Epithelial cell of prostate (primary cell): ENCODE measurements at regions not wholly inside any gene's neighbourhood (a gene's known extent, or its start where the extent isn't known, plus 50 kb on each side); places are given as distances from the start of the nearest gene placed in this dataset.
"Not testable (repeated sequence)": the region's sequence is repeated elsewhere in the genome, so short reads cannot be mapped to it uniquely, and the experiment has no call there.

ENCODE experiments used
- DNase-seq: peaks from one replicate; pipeline ENCODE4 v3.0.0-alpha.2; 2011; ENCODE audit warnings: low read depth, low spot score
- H3K27ac ChIP-seq: fragments of 450-650 bp; 2 replicates; pipeline ENCODE4 v1.5.1; 2017; ENCODE audit warnings: mild to moderate bottlenecking

DNA sequence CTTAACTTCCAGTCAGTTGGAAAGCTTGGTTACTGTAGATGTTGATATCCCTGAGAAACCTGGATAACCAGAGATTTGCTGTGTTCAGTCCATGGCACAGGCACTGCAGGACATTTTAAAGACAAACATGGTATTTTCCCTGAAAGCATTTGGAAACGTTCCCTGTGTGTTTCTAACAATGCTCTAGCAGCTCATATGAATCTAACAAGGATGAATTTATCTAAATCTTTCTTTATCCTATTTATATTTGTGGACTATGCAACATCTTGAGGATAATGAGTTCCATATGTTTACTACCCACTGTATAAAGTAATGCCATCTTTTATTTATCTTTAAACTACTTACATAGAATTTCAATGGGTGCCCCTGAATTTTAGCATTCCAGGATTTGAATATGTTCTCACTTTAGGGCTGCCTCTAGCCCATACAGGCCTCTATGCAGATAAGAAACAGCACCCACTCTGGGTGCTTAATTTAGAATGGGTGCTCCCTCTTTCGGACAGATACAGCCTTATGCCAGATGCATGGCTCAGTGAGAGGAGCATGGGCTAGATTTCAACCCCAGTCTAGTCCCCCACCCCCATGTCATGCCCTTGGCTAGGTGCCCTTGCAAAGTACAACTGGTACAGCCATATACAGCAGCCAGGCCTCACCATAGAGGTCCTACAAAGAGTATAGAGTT, 50.6 kb upstream of the NEMP2 start:
- no peak overlapping the region for H3K27ac ChIP-seq
- no peak for DNase-seq

DNA sequence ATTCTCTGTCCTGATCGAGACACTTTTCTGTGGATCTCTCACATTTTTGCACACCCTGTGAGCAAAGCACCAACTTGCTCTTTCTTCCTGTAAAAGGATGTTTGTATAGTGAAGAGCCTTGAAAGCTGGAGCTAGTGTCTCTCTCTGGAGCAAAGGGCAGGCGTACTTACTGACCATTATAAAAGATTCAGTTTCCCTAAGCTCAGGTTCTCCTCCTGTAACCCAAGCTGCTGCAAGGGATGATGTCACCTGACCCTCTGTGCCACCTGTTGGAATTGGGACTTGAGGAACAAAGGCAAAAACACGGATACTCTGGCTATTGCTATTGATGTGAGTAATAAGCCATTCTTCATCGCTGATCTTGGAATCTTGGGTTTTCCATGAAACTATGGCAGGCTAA, 52.6 kb upstream of the NEMP2 start:
- no peak overlapping the region for H3K27ac ChIP-seq
- DNase-seq: no peak

DNA sequence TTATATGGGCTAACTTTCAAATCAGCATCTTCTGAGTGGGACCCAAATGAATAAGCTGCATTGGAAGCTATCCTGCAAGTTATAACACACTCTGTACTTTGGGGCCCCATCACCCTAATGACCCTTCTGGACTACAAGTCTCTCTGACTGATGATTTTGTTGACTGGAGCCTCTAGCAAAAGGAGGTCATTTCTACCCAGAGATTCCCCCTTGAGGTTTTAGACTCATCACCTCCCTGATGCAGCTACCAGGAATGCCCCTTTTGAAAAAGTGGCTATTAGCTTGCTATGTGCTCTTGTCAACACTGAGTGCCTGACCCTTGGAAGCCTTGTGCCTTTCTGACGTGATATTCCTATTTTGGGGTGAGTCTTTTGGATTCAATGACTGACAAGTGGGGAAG, 54.5 kb upstream of the NEMP2 start:
- no peak overlapping the region for H3K27ac ChIP-seq
- no peak for DNase-seq

DNA sequence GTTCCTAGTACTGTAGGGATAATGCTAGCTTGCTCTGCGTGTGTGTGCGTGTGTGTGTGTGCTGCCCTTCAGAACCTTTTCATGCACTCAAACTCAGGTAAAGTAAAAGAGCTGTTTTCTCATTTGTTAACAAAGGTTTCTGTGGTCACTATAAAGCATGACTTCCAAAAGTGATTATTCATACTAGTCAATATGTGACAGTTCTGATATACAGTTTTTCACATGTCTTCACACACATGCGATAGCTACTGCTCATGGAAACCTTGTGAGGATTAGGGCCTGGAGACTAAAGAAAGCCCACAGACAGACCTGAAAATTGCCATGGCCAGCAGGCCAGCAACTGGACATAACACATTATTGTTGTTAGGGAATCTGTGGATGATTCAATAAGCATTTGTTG, 56.9 kb upstream of the NEMP2 start:
- H3K27ac ChIP-seq: no peak overlapping the region
- no peak for DNase-seq

DNA sequence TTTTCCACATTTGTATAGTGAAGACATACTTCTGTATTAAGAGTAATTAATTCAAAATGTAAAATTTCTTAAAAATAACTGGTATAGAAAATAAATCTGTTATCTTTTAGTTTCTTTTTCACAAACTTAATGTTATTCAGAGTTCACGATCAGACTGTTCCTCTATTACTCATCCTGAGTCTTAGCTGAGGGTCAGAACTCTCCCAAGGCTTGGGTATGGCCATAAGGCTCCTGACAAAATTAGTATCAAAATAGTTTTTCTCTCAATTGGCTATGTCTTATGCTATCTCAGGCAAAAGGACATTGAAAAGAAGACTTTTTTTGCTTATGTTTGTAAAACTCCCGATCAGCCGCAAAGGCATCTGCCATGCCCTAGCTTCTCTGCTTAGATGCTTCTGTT, 56.1 kb upstream of the NAB1 start:
- no peak for DNase-seq
- no peak overlapping the region for H3K27ac ChIP-seq

DNA sequence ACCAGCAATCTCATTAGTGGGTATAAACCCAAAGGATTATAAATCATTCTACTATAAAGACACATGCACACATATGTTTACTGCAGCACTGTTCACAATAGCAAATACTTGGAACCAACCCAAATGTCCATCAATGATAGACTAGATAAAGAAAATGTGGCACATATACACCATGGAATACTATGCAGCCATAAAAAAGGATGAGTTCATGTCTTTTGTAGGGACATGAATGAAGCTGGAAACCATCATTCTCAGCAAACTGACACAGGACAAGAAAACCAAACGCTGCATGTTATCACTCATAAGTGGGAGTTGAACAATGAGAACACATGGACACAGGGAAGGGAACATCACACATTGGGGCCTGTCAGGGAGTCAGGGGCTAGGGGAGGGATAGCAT, 53.0 kb upstream of the NAB1 start:
- not testable (repeated sequence) for DNase-seq, H3K27ac ChIP-seq

DNA sequence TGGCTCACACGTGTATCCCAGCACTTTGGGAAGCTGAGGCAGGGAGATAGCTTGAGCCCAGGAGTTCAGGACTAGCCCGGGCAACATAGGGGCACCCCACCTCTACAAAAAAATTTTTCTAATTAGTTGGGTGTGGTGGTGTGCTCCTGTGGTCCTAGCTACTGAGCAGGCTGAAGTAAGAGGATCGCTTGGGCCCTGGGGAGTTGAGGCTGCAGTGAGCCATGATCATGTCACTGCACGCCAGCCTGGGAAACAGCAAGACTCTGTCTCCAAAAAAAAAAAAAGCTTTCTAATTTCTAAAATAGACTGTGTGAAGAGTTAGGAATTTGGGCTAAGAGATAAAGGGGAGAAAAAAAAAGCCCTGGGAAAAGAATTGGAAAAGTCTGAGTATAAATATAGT, 51.9 kb upstream of the NAB1 start:
- DNase-seq: no peak
- peak overlapping the region; percentile 53 for H3K27ac ChIP-seq

DNA sequence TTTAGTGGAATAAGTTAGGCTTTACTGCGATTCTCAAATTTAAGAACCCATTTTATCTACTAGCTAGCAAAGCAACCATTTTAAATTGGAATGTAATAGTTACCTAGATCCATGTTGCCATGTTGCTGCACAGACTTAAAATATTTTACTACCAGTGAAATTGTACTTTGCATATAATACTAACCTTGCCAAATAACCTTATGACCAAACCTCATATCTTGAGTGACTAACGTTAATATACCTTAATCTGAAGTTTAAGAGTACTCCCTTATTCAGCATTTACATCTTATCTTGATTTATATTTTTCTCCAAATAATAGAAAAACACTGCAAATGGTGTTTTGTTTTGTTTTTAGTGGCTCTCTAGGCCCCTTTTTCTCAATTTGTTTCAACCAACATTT, 50.3 kb upstream of the NAB1 start:
- H3K27ac ChIP-seq: peak overlapping the region; percentile 14
- no peak for DNase-seq

DNA sequence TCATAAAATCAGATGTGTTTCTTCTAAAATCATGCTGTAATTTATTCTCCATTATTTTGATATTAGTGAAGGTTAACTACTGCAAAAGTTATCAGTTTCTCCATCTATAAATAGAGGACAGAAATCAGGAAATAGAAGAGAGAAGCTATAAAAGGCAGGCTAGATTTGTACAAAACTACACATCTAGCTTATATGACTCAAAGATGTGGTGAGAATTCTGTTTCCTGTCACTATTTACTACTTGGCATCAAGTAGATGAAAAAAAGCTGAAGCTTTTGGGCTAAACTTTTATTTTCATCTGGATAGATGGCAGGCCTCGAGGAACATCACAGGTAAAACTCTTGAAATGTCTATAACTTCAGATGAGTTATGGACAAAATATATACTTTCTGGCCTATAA, 49.8 kb upstream of the NAB1 start:
- peak overlapping the region; percentile 14 for H3K27ac ChIP-seq

More for the DNA sequence above, 49.8 kb upstream of the NAB1 start:
- DNase-seq: no peak
